ENCODE measurements at regions not wholly inside any gene's neighbourhood (a gene's known extent, or its start where the extent isn't known, plus 50 kb on each side); places are given as distances from the start of the nearest gene placed in this dataset.
"Not testable (repeated sequence)": the region's sequence is repeated elsewhere in the genome, so short reads cannot be mapped to it uniquely, and the experiment has no call there.

DNA sequence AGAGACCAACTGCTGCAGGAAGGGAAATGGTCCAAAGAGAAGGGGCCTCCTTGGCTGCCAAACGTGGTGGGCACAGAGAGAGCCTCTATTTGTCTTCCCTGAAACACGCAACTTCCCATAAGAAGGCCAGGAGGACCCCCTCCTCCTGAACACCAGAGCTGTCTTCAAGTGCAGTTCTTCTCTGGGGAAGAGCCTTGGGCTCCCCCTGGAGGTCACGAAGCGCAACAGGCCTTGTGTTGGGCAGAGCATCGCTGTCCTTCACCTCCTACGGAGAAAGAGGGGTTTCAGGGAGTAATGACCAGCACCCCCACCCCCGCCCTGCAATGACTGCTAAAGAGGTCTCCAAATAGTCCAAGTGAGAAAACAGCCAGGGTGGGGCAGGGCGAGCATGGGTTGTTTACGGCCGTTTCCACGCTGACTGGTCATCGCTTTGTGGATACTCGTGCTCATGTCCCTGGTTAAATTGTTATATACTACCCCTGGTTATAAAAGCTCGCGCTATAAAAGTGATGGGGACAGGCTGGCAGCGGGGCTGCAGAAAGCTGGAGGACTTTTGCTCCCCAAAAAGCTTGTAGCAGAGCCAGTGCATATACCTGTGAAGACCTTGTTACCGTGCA is 397.5 kb upstream of the ATP10A start:
- DNase-seq (ENCODE audit: low read depth) = no peak

DNA sequence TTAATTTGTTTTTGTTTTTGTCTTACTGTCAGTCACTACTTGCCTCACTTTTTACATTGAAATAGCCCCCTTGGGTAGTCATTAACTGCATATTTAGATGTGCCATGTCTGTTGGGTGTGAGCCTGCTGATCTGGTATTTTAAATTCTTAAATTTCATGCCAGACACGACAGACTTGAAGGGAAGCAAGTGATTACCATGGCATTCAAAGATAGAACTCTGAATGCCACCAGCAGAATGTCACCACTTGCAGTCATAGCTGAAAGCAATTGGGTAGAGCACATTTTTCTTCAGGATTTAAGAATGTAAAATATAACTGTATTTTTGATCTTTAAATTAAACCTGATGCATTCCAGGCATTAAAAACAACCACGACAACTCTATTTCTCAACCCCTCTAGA is 396.5 kb upstream of the ATP10A start:
- DNase-seq (ENCODE audit: low read depth) = no peak

- not testable (repeated sequence) for DNase-seq (ENCODE audit: low read depth)
Measured at GRCh38 chr15:26244782-26245181, 381.7 kb upstream of the ATP10A start.

- no peak for DNase-seq (ENCODE audit: low read depth)
Measured at GRCh38 chr15:26243382-26243781, 380.3 kb upstream of the ATP10A start.

DNA sequence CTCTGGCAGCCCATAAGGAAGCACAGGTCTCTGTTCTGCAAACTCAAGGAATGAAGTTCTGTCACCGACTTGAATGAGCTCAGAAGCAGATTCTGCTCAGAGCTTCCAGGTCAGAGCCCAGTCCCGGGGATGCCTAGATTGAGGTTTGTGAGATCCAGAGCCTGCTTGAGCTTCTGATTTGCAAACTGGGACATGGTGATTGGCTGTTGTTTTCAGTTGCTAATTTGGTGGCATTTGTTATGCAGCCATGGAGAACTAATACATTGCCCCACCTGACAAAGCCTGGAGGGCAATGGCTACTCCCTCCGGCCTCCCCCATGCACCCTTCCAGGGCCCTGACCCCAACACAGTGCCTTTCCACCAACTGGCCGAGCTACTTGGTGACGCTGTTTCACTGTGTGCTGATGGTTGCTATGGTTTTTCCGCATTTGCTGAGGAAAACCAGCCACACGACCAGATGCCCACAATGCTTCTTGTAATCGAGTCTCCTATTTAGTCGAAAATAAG is 379.5 kb upstream of the ATP10A start:
- DNase-seq (ENCODE audit: low read depth) = no peak

DNA sequence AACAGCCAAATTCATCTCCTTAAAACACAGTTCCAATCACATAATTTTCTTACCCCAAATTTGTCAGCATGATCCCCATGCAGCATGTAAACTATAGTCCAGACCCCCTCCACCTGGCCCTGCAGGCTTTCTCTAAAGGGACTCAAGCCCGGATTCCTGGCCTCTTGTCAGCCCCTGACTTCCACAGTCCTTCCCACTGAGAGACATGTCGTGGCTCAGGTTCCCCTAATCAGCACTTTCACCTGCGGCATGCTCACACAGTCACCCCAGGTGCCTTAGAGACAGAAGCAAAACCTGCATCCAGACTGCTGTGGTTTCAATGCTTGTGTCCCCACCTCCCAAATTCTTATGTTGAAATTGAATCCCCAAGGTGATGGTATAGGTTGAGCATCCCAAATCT is 372.7 kb upstream of the ATP10A start:
- no peak for DNase-seq (ENCODE audit: low read depth)

- DNase-seq (ENCODE audit: low read depth) = no peak
Measured at GRCh38 chr15:26234976-26235767, 372.0 kb upstream of the ATP10A start.

GRCh38 chr15:26232691-26233090 is 369.6 kb upstream of the ATP10A start:
- no peak for DNase-seq (ENCODE audit: low read depth)

DNA sequence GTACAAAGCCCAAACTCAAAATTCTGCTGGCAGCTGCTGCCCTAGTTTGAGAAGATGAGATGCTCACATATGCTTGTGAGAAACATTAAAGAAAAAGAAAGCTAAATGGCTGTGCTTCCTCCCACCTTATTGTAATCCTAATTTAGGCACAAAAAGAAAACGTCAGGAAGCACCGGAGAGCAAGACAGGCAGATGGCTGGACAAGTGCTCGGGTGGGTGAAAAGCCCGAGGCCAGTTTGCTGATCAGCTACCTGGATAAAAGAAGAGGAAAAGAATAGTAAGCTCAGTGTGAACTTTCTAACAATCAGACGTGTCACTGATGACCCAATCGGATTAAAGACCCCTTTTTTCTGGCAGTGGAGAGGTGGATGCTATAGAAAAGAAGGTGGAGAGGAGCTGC is 368.0 kb upstream of the ATP10A start:
- DNase-seq (ENCODE audit: low read depth) = no peak

DNA sequence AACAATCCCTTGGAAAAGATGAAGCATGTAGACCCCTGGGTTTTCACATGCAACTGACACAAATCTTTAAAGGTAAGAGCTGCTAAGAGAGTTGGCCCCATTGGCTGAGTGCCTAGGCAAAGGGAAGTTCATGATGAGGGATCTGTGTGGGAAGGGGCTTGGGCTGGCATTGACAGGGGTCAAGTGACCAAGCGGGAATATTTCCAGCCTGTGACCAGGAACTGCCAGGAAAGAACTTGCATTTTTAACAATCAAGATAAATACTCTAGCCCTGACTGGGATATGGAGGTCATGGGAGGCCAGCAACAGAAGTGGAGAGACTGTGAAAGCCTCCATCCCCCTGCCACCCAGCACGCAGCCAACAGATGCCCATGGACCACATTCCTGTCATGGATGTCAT is 361.1 kb upstream of the ATP10A start:
- DNase-seq (ENCODE audit: low read depth) = no peak

GRCh38 chr15:26223720-26224119 is 360.6 kb upstream of the ATP10A start:
- DNase-seq (ENCODE audit: low read depth) = no peak

- DNase-seq (ENCODE audit: low read depth) = no peak
Measured at GRCh38 chr15:26222781-26223180, 359.7 kb upstream of the ATP10A start.

DNA sequence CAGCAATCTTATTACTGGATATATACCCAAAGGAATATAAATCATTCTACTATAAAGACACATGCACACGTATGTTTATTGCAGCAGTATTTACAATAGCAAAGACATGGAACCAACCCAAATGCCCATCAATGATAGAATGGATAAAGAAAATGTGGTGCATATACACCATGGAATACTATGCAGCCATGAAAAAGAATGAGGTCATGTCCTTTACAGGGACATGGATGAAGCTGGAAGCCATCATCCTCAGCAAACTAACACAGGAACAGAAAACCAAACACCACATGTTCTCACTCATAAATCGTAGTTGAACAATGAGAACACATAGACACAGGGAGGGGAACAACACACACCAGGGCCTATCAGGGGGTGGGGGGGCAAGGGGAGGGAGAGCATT is 353.9 kb upstream of the ATP10A start:
- DNase-seq (ENCODE audit: low read depth) = not testable (repeated sequence)

GRCh38 chr15:26214290-26214689 is 351.2 kb upstream of the ATP10A start:
- no peak for DNase-seq (ENCODE audit: low read depth)

DNA sequence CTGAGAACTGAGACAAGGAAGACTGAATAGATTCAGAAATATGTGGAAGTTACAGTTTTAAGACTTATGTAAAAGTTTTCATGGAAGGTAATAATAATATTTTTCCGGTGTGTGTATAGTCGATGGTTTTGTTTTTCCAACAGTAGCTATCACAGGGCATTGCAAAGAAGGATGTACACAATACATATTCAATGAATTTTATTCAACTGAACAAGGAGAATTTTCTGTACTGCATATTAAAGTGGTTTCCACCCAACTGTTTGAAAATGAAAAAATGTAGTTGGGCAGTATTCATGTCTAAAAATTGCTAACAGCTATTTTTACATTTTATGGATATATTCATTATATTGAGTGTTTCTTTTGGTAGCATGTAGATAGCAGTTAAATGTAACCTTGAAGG is 350.3 kb upstream of the ATP10A start:
- DNase-seq (ENCODE audit: low read depth) = no peak

- no peak for DNase-seq (ENCODE audit: low read depth)
Measured at GRCh38 chr15:26212109-26212508, 349.0 kb upstream of the ATP10A start.

DNA sequence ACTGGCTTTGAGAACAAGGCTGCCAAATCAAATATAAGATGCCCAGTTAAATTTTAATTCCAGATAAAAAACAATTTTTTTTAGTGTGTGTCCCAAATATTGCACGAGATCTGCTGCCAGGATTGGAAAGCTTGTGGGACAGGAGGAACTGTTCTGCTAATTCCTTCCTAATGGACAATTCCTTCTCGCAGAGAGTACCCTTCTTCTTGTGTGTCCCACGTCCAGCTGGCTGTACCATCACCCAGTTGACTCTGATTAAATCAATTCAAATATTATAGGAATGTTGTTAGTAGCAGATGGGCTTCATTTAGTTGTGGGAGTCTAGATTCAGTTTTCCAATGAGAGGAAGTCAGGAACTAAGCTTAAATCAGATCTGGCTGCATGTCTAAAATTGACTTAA is 347.9 kb upstream of the ATP10A start:
- DNase-seq (ENCODE audit: low read depth) = no peak

GRCh38 chr15:26201177-26201858 is 338.2 kb upstream of the ATP10A start:
- DNase-seq (ENCODE audit: low read depth) = no peak

DNA sequence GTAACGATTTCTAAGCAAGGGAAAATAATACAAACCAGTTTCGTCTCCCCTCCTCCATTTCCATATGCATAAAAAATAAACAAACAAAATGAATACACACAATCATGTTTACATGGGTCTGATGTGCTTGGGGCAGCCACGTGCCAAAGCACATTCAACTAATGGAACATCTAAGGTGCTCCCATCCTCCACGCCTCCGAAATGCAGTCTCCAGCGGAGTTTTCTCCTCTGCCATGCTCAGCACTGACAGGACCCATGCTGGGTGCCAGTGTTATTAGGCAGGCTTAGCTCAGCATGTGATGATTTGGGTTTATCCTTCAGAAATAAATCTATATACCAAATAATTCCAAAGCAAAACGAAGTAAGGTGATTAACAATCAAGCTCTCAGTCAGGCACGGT is 337.3 kb upstream of the ATP10A start:
- DNase-seq (ENCODE audit: low read depth) = no peak

GRCh38 chr15:26197719-26198118 is 334.6 kb upstream of the ATP10A start:
- DNase-seq (ENCODE audit: low read depth) = no peak

DNA sequence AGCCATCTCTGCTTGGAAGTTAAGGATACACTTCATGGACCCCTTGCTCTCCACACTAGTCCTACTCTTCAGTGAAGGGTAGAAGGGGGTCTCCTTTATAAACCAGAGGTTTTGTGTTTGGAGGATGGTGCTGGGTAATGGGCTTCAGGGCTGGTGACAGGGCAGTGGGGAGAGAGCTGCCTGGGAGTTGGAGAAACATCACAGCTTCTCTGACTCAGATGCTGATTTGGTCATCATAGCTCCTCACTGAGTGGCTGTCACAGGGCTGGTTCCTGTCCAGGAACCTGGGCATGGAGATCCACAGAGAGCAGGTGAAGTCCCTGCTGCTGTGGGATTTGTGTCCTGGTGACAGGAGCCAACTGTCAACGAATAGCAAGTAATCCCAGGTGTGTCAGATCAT is 333.9 kb upstream of the ATP10A start:
- DNase-seq (ENCODE audit: low read depth) = no peak

DNA sequence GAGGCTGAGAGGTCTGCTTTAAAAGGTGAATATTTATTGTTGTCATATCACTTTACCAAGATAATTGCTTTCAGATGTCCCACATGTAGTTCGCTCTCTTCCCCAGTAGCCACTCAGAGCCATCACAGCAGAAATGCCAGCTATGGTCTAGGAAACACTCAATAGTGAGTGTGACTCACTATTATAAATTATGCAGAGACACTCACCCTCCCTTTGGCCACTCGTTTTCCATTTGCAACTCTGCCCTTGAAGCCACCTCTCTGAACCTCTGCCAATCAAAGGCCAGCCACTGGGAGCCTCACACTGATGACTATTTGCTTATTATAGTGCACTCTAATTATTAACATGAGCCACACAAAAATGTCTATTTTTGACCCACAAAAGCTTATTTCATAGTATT is 328.1 kb upstream of the ATP10A start:
- no peak for DNase-seq (ENCODE audit: low read depth)

GRCh38 chr15:26186138-26186537 is 323.0 kb upstream of the ATP10A start:
- not testable (repeated sequence) for DNase-seq (ENCODE audit: low read depth)

All from activated T-cell treated with anti-CD3 and anti-CD28 coated beads for 1 hour (primary cell).